ENCODE measurements at regions not wholly inside any gene's neighbourhood (a gene's known extent, or its start where the extent isn't known, plus 50 kb on each side); places are given as distances from the start of the nearest gene placed in this dataset.

GRCh38 chr5:170448221-170448620, 55.6 kb upstream of the KCNIP1 start (continued):
- TF ChIP-seq CHD7 (IDR thresholded peaks at IDR 0.05; ENCODE audit: low read depth, low read length) = no peak

Measured in K562 (cell line).